ENCODE measurements at regions not wholly inside any gene's neighbourhood (a gene's known extent, or its start where the extent isn't known, plus 50 kb on each side); places are given as distances from the start of the nearest gene placed in this dataset.

GRCh38 chr18:39698436-39698835 lies 2132.8 kb upstream of the CELF4 start:
- Histone ChIP-seq H3K9me2 (replicated peaks; ENCODE audit: low read length) (no peaks in the 10 kb centered on the region), H3K4me2 (ENCODE audit: low read length) (no peak overlapping the region), H4K20me1 (ENCODE audit: low read length) (no peaks in the 10 kb centered on the region), H3F3A (ENCODE audit: low read length, unreplicated experiment) (no peaks in the 10 kb centered on the region), H3K4me1 (ENCODE audit: insufficient read depth, low read length) (no peaks in the 10 kb centered on the region), H3K79me2 (ENCODE audit: low read length) (no peaks in the 10 kb centered on the region), H3K9me3 (ENCODE audit: low read length) (no peaks in the 10 kb centered on the region), H2AFZ (ENCODE audit: low read length) (no peak overlapping the region), H3K27ac (ENCODE audit: low read length) (no peak overlapping the region), H3K9ac (ENCODE audit: low read length) (no peak overlapping the region), H3K36me3 (ENCODE audit: low read depth, low read length) (no peaks in the 10 kb centered on the region), H3K4me3 (ENCODE audit: low read length) (no peak overlapping the region), H3K27me3 (ENCODE audit: low read length) (no peaks in the 10 kb centered on the region)
- ATAC-seq (no peak), DNase-seq (no peak)
- no peak for TF ChIP-seq EZH2 (IDR thresholded peaks at IDR 0.05; ENCODE audit: low read length, unreplicated experiment)
- no peak for TF ChIP-seq CTCF (conservative IDR thresholded peaks at IDR 0.05; ENCODE audit: low read depth, low read length)
- no peak for TF ChIP-seq EZH2phosphoT487 (IDR thresholded peaks at IDR 0.05; ENCODE audit: borderline replicate concordance, low read length)
- ChIA-PET POLR2A (ENCODE audit: unreplicated experiment) (no interaction called here), CTCF (no interaction called here)
- BruUV-seq (replicated peaks): no TSS peak
- intact Hi-C loops (cut with micrococcal nuclease): no loop called here

- no peaks in the 10 kb centered on the region for H3K79me2 ChIP-seq (ENCODE audit: low read length)
- no peak overlapping the region for H3K4me2 ChIP-seq (ENCODE audit: low read length)
- no peaks in the 10 kb centered on the region for H3K36me3 ChIP-seq (ENCODE audit: low read depth, low read length)
- H3K27me3 ChIP-seq (ENCODE audit: low read length): no peaks in the 10 kb centered on the region
- DNase-seq: no peak
- H3K9ac ChIP-seq (ENCODE audit: low read length): no peak overlapping the region
- H4K20me1 ChIP-seq (ENCODE audit: low read length): no peaks in the 10 kb centered on the region
- H3K9me3 ChIP-seq (ENCODE audit: low read length): no peaks in the 10 kb centered on the region
- ChIA-PET POLR2A (ENCODE audit: unreplicated experiment) (no interaction called here), CTCF (no interaction called here)
- no peak overlapping the region for H3K27ac ChIP-seq (ENCODE audit: low read length)
- H3K4me1 ChIP-seq (ENCODE audit: insufficient read depth, low read length): no peaks in the 10 kb centered on the region
- H2AFZ ChIP-seq (ENCODE audit: low read length): no peak overlapping the region
- H3K4me3 ChIP-seq (ENCODE audit: low read length): no peak overlapping the region
- no peaks in the 10 kb centered on the region for H3F3A ChIP-seq (ENCODE audit: low read length, unreplicated experiment)
- BruUV-seq (replicated peaks): no TSS peak
- H3K9me2 ChIP-seq (replicated peaks; ENCODE audit: low read length): no peaks in the 10 kb centered on the region
- ATAC-seq: no peak
- TF ChIP-seq EZH2 (IDR thresholded peaks at IDR 0.05; ENCODE audit: low read length, unreplicated experiment) (no peak), CTCF (conservative IDR thresholded peaks at IDR 0.05; ENCODE audit: low read depth, low read length) (no peak), EZH2phosphoT487 (IDR thresholded peaks at IDR 0.05; ENCODE audit: borderline replicate concordance, low read length) (no peak)
- intact Hi-C loops (cut with micrococcal nuclease): no loop called here
These were observed 2127.8 kb upstream of the CELF4 start for GRCh38 chr18:39693359-39693758.

GRCh38 chr18:39692367-39693015 lies 2126.9 kb upstream of the CELF4 start:
- H3K9ac ChIP-seq (ENCODE audit: low read length): no peak overlapping the region
- H3K9me3 ChIP-seq (ENCODE audit: low read length): no peaks in the 10 kb centered on the region

More at GRCh38 chr18:39692367-39693015, 2126.9 kb upstream of the CELF4 start:
- DNase-seq (no peak), ATAC-seq (no peak)
- POLR2A ChIA-PET (ENCODE audit: unreplicated experiment): no interaction called here
- CTCF ChIA-PET: no interaction called here
- Histone ChIP-seq H3F3A (ENCODE audit: low read length, unreplicated experiment) (no peaks in the 10 kb centered on the region), H3K4me3 (ENCODE audit: low read length) (no peak overlapping the region), H4K20me1 (ENCODE audit: low read length) (no peaks in the 10 kb centered on the region), H3K27ac (ENCODE audit: low read length) (no peak overlapping the region), H3K9me2 (replicated peaks; ENCODE audit: low read length) (no peaks in the 10 kb centered on the region), H3K79me2 (ENCODE audit: low read length) (no peaks in the 10 kb centered on the region), H3K4me1 (ENCODE audit: insufficient read depth, low read length) (no peaks in the 10 kb centered on the region), H2AFZ (ENCODE audit: low read length) (no peak overlapping the region), H3K4me2 (ENCODE audit: low read length) (no peak overlapping the region), H3K36me3 (ENCODE audit: low read depth, low read length) (no peaks in the 10 kb centered on the region), H3K27me3 (ENCODE audit: low read length) (no peaks in the 10 kb centered on the region)
- no peak for TF ChIP-seq EZH2 (IDR thresholded peaks at IDR 0.05; ENCODE audit: low read length, unreplicated experiment)
- TF ChIP-seq CTCF (conservative IDR thresholded peaks at IDR 0.05; ENCODE audit: low read depth, low read length): no peak
- no peak for TF ChIP-seq EZH2phosphoT487 (IDR thresholded peaks at IDR 0.05; ENCODE audit: borderline replicate concordance, low read length)
- BruUV-seq (replicated peaks): no TSS peak
- intact Hi-C loops (cut with micrococcal nuclease): no loop called here
